ENCODE measurements at regions not wholly inside any gene's neighbourhood (a gene's known extent, or its start where the extent isn't known, plus 50 kb on each side); places are given as distances from the start of the nearest gene placed in this dataset.
"Not testable (repeated sequence)": the region's sequence is repeated elsewhere in the genome, so short reads cannot be mapped to it uniquely, and the experiment has no call there.

GRCh38 chr5:179455320-179455719 lies 95.0 kb upstream of the RUFY1 start:
- no peak for DNase-seq (ENCODE audit: low spot score)

DNA sequence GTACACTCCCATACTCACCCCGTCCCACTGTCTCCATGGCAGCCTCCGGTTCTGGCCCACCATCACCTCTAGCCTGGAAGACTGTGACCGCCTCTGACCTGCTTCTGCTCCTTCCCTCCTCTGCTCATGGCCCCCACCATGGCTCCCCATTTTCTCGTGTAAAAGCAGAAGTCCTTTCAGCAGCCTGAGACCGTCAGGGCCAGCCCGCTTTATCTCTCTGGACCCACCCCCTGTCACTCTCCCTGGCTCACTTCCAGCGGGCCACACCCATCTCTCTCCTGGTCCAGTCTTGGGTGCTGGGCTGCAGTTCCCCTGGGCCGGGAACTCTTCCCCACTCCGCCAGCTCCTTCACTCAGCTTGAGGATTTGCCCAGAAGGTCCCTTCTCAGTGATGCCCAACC lies 96.0 kb upstream of the RUFY1 start:
- no peak for DNase-seq (ENCODE audit: low spot score)

DNA sequence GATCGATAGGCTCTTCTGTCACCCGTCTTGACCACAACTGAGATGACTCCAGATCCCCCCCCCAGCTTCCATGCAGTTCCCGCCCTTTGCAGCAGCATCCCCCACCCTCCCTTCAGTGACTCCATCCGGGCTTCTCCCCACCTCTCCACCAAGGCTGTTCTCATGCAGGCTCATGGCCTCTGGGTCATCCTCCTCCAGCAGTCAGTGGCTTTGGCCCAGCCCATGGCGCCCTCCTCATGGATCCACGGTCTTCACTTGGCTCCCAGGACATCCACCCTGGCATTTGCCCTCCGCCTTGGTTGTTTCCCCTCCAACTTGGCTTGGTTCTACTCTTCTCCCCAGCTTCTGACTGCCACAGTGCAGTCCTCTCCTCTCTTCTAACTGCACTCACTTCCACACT lies 96.7 kb upstream of the RUFY1 start:
- DNase-seq (ENCODE audit: low spot score), result no peak

DNA sequence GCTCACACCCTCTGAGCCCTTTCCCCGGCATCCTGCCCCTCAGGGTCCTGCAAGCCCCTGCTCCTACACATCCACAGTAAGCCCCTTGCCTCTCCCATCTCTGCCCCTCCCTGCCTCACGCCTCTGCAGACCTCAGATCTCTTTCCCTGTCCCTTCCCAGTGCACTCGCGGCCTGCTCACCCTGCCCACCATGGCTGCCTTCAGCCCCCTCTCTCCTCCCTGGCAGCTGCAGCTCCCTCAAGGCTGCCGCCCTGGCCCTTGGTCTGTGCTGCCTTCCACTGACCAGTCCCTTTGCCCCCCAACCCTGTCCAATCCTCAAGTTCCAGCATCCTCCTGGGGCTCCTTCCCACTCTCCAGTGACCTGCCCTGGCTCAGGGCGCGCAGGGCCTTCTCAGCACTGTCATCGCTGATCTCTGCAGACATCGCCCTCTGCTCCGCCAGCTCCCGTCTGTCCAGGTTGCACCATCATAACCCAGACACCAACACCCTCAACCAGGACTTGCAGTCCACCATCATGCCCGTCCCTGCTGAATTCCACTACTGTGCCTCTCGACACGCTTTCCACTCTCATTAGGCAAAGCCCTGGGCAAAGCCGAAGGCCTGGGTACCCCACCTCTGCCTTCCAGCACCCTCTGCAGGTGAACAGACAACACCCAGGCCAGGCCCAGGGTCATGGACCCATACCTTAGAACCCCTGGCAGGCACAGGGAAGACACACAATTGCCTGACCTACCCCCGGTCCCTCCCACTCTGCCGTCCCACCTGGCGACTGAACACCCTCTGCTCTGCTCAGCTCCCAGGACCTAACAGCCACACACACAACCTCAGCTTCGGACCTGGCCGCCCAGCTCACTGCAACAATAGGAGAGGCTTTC lies 97.8 kb upstream of the RUFY1 start:
- DNase-seq (ENCODE audit: low spot score), result no peak

DNA sequence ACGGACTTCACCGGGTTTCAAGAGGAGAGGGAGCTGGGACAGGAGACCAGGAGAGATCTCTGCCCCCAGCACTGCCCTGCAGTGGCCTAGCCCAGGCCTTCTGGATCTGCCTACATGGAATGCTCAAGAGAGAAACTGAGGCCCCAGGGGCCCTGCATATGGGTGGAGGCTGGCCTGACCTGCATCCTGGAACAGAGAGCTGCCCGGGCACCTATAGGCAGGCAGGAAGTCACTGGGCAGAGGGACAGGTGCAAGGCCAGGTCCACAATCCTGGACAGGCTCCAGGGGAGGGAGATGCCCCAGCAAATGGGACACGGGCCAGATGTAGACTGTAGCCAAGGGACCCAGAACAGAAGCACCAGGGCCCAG lies 98.5 kb upstream of the RUFY1 start:
- DNase-seq (ENCODE audit: low spot score), result no peak

- no peak for DNase-seq (ENCODE audit: low spot score)
Observed at GRCh38 chr5:179451114-179451827, 99.1 kb upstream of the RUFY1 start.

GRCh38 chr5:179449950-179450349 lies 100.4 kb upstream of the RUFY1 start:
- DNase-seq (ENCODE audit: low spot score), result not testable (repeated sequence)

- not testable (repeated sequence) for DNase-seq (ENCODE audit: low spot score)
Observed at GRCh38 chr5:179448282-179448681, 102.1 kb upstream of the RUFY1 start.

DNA sequence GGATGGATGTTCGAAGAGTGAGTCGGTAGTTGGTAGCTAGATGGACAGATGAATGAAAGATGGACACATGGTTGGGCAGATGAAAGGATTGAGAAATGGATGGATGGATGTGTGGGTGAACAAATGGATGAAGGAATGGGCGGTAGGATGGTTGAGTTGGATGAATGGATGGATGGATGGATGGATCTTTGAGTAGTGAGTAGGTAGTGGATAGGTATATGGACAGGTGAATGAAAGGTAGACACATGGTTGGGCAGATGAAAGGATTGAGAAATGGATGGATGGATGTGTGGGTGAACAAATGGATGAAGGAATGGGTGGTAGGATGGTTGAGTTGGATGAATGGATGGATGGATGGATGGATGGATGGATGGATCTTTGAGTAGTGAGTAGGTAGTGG lies 97.0 kb upstream of the ADAMTS2 start:
- DNase-seq (ENCODE audit: low spot score), result not testable (repeated sequence)

- no peak for DNase-seq (ENCODE audit: low spot score)
Observed at GRCh38 chr5:179439181-179439985, 94.1 kb upstream of the ADAMTS2 start.

- no peak for DNase-seq (ENCODE audit: low spot score)
Observed at GRCh38 chr5:179438461-179438860, 93.2 kb upstream of the ADAMTS2 start.

DNA sequence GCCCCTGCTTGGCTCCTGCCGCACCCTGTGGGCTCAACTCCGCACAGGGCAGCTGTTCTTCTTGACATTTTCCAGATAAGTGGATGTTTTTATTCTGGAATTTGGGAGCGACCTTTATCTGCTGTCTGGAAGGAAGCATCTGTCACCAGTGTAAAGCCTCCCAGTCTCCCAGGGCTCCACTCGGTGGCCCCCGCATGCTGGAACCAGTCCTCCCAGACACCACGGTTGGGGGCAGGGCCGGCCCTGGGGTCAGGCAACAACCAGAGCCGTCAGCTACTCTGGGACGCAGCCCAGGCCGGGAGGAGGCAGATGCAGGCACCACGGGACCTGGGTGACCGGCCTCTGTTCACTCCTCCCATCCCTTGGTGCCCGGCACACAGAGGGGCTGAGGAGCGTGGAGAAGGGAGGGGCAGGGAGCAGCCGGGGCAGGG lies 92.8 kb upstream of the ADAMTS2 start:
- DNase-seq (ENCODE audit: low spot score), result no peak

- no peak for DNase-seq (ENCODE audit: low spot score)
Observed at GRCh38 chr5:179437341-179438001, 92.2 kb upstream of the ADAMTS2 start.

- no peak for DNase-seq (ENCODE audit: low spot score)
Observed at GRCh38 chr5:179436321-179437122, 91.3 kb upstream of the ADAMTS2 start.

GRCh38 chr5:179435731-179436315 lies 90.6 kb upstream of the ADAMTS2 start:
- DNase-seq (ENCODE audit: low spot score), result no peak

DNA sequence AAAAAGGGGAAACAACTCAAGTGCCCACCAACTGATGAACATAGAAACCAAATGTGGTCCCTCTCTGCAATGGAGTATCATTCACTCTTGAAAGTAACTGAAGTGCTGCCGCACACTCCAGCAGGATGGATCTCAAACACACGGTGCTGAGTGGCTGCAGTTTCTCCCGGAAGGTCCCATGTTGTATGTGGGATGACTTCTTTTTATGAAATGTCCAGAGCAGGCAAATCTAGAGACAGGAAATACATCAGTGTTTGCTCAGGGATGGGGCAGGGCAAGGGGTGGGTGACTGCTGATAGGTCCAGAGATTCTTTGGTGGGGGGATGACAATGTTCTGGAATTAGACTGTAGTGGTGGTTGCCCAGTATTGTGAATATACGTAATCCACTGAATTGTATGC lies 89.9 kb upstream of the ADAMTS2 start:
- no peak for DNase-seq (ENCODE audit: low spot score)

DNA sequence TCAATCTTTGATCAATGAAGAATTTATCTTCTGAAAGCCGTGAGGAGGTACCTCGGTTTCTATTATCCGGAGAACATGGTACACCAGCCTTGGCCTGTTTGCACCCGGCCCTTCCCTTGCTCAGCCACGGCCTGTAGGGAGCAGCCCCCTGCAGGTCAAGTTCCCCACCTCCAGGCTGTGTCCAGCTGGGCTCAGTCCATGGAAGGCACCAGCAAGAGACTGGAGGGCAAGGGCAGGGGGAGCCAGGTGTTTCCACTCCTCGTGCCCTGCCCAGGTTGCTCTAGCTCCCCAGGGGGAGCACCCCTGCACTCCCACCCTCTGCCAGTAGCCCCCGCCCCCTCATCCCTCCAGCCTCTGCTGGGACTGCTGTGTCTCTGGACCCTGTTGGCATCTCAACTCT lies 87.3 kb upstream of the ADAMTS2 start:
- DNase-seq (ENCODE audit: low spot score), result no peak

DNA sequence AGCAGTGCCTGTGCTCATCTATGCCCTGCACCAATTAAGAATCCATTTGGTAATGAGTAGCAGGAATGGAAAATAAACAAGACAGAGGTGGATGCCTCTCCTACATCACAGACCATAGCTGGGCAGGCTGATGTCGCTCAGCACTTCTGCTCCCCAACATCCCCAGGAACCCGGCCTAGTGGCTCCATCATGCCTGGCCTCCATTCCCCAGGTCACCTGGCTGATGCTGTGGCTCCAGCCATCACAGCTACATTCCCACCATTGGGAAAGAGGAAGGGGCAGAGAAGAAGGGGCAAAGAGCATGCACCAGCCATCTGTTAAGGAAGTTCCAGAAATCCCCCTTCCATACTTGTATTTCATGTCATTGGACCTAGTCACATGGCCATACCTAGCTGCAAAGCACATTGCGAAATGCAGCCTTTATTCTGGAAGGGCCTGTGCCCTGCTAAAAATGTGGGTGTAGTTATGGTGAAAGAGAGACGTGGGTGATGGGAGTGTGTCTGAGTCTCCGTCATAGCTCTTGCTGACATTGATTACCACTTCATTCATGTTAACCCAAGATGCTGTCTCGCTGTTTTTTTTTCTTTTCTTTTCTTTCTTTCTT lies 86.1 kb upstream of the ADAMTS2 start:
- no peak for DNase-seq (ENCODE audit: low spot score)

DNA sequence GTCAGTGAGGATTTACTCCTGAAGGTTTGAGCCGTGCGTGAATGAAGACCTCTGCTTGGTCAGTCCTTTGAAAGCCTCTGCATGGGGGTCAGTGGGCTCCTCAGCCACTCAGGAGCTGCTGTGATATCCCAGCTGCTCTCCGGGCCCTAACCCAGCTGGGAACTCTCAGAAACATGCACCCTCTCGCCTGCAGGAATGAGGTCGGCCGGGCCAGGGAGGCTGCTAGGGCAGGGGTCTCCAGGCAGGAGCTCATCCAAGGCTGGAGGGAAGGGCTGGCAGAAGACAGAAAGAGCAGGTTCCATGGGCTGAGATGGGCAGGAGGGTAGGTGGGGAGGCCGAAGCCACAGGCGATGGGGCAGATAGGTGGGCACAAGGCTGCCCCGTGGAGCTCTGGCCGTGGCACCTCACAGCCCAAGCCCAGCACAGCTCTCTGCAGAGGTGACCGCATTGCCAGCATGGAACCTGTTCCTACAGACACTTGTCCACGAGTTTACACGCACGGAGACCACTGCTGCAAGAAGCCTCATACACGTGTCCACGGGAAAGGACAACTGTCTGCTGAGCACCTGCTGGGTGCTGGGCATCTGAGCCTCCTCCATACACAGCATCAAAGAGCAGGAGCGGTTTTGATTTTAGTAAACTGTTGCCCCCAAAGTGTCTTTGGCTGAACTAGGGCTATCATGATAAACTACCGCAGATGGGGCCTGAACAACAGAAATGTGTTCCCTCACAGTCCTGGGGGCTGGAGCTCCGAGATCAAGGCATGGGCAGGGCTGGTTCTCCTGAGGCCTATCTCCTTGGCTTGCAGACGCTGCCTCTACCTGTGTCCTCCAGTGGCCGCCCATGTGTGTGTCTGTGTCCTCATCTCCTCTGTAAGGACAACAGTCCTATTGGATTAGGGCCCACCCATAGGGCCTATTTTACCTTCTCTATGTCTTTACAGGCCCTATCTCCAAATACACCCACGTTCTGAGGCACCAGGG lies 85.2 kb upstream of the ADAMTS2 start:
- no peak for DNase-seq (ENCODE audit: low spot score)
